ENCODE measurements at regions not wholly inside any gene's neighbourhood (a gene's known extent, or its start where the extent isn't known, plus 50 kb on each side); places are given as distances from the start of the nearest gene placed in this dataset.

- Histone ChIP-seq H3K4me2 (ENCODE audit: low read depth, low read length) (no peak overlapping the region), H3K27me3 (ENCODE audit: control insufficient read depth, insufficient read depth, low read length) (peaks cover 23% of the 10 kb centered on the region), H2BK5ac (ENCODE audit: low read depth, low read length, poor library complexity, severe bottlenecking) (no peak overlapping the region), H2AK9ac (replicated peaks; ENCODE audit: low read depth, low read length, poor library complexity) (no peak overlapping the region), H3K18ac (ENCODE audit: low read depth, low read length) (no peak overlapping the region), H4K91ac (ENCODE audit: insufficient read depth, low read depth, low read length) (no peak overlapping the region), H3K9ac (ENCODE audit: low read depth, low read length) (no peak overlapping the region), H2BK20ac (ENCODE audit: low read depth, low read length) (no peak overlapping the region), H3K23ac (ENCODE audit: low read depth, low read length) (no peak overlapping the region), H3K79me1 (ENCODE audit: low read depth in 1 of 2, low read length in 2 of 2) (no peaks in the 10 kb centered on the region), H3K56ac (ENCODE audit: extremely low read depth, insufficient read depth, low read length) (no peak overlapping the region), H4K5ac (ENCODE audit: low read depth, low read length) (no peak overlapping the region), H3K14ac (replicated peaks; ENCODE audit: low read depth, low read length) (no peak overlapping the region), H2BK15ac (ENCODE audit: low read depth, low read length) (no peak overlapping the region), H2AFZ (replicated peaks; ENCODE audit: low read length, poor library complexity) (no peak overlapping the region), H3K4me1 (ENCODE audit: control insufficient read depth, insufficient read depth, low read length) (no peaks in the 10 kb centered on the region), H4K8ac (ENCODE audit: low read depth in 2 of 2, low read length in 2 of 2) (no peak overlapping the region), H3K9me3 (ENCODE audit: control insufficient read depth, insufficient read depth, low read length) (no peaks in the 10 kb centered on the region), H2BK120ac (ENCODE audit: low read depth, low read length) (no peak overlapping the region), H2AK5ac (ENCODE audit: low read depth, low read length) (no peak overlapping the region), H3K9me1 (ENCODE audit: insufficient read depth, low read length) (no peaks in the 10 kb centered on the region; the same call in 1 of the 2 replicates), H3K36me3 (ENCODE audit: control insufficient read depth, insufficient read depth, low read length) (no peaks in the 10 kb centered on the region), H3K4me3 (ENCODE audit: insufficient read depth, low read depth, low read length) (no peak overlapping the region), H4K20me1 (ENCODE audit: insufficient read depth, low read length) (no peaks in the 10 kb centered on the region), H3K27ac (ENCODE audit: insufficient read depth, low read length) (no peak overlapping the region), H3K4ac (ENCODE audit: low read depth, low read length) (no peak overlapping the region)
- intact Hi-C loops (cut with micrococcal nuclease) = loop anchor here (5.0 kb wide), 1 partner anchor 408 kb away; no protein-coding TSS in a partner anchor
- in situ Hi-C loops (cut with MboI; ENCODE audit: low sequenced_read_pairs) = no loop called here
- no TSS peak for BruUV-seq (replicated peaks)
- WGBS, 2 experiments (ENCODE audit: extremely low coverage in 2 of 2, insufficient read length in 1 of 2) = 40% methylated on average over 2 of the region's 7 CpGs; no CpG with 5 or more reads in 1 of the 2 experiments
- POLR2A ChIA-PET (ENCODE audit: unreplicated experiment) = no interaction called here
- dilution Hi-C loops (cut with HindIII; ENCODE audit: low sequenced_read_pairs, unreplicated experiment) = no loop called here
- TF ChIP-seq FOS (IDR thresholded peaks at IDR 0.05; ENCODE audit: low read depth, low read length) (no peak), CHD1 (IDR thresholded peaks at IDR 0.05; ENCODE audit: low read depth, low read length) (no peak), SMC3 (IDR thresholded peaks at IDR 0.05; ENCODE audit: low read depth, low read length) (no peak), POLR2A (IDR thresholded peaks at IDR 0.05; ENCODE audit: low read depth, low read length) (no peak), ELK1 (IDR thresholded peaks at IDR 0.05; ENCODE audit: borderline replicate concordance, low read depth, low read length) (no peak)
- CTCF ChIA-PET = no interaction called here
- DNase-seq (no peak), ATAC-seq (ENCODE audit: low read depth) (no peak)
Observed at GRCh38 chr5:171633776-171634470, 151.7 kb upstream of the SMIM23 start.
